A549 (cell line): ENCODE measurements at regions not wholly inside any gene's neighbourhood (a gene's known extent, or its start where the extent isn't known, plus 50 kb on each side); places are given as distances from the start of the nearest gene placed in this dataset.

Experiments
- ATAC-seq, 2 experiments: fragments of 200-7000 bp in 1 of 2; fragments of >200 bp in 1 of 2; cut with Nextera tagmentation in 1 of 2; cut with Tn5 transposase in 1 of 2; 3 replicates each; pipeline versions ENCODE4 v1.8.0 to v1.9.1; 2018 to 2020; ENCODE audit warnings: mild to moderate bottlenecking in 1 of 2, moderate library complexity in 1 of 2
- CTCF ChIA-PET: fragments of 300-600 bp; sonication (Branson Sonifier 250); formaldehyde crosslinking; extraction: SDS; loops from one replicate; lab custom pipeline; 2021; ENCODE audit warnings: antibody characterized with exemption, inconsistent platforms; lab: Yijun Ruan, JAX
- POLR2A ChIA-PET: fragments of 350-600 bp; formaldehyde crosslinking; extraction: SDS; loops from one replicate; lab custom pipeline; 2021; ENCODE audit warnings: antibody characterized with exemption, inconsistent platforms; lab: Yijun Ruan, JAX
- DNase-seq, 2 experiments: peaks; one replicate each; pipeline versions ENCODE4 v3.0.0 to v3.0.0-alpha.2; 2011 to 2016; ENCODE audit warnings: low read depth in 1 of 2, low spot score in 1 of 2
- FAIRE-seq: peaks from 2 replicates; lab custom pipeline; 2011; peaks lifted over from hg19 to GRCh38; lab: Jason Lieb, UNC
- H3K27ac ChIP-seq, 2 experiments: fragments of >200 bp; sonication (Bioruptor Twin); formaldehyde crosslinking; 3 replicates each; pipeline ENCODE4 v1.5.1; 2016 to 2017
- H3K4me1 ChIP-seq: fragments of >200 bp; sonication (Bioruptor Twin); formaldehyde crosslinking; 3 replicates; pipeline ENCODE4 v1.6.1; 2016
- H3K4me2 ChIP-seq: fragments of >200 bp; sonication (Bioruptor Twin); formaldehyde crosslinking; 3 replicates; pipeline ENCODE4 v1.6.1; 2016
- H3K4me3 ChIP-seq: fragments of >200 bp; sonication (Bioruptor Twin); formaldehyde crosslinking; 3 replicates; pipeline ENCODE4 v1.5.1; 2016
- H3K9me3 ChIP-seq: fragments of >200 bp; sonication (Bioruptor Twin); formaldehyde crosslinking; 3 replicates; pipeline ENCODE4 v1.6.1; 2016
- ATOH8 ChIP-seq: fragments of 250-450 bp; sonication (Bioruptor Pico); IDR thresholded peaks from 2 replicates; pipeline ENCODE4 v1.5.0; 2020; ENCODE audit warnings: low read depth, mild to moderate bottlenecking, moderate library complexity
- BCL3 ChIP-seq: fragments of >200 bp; sonication (Bioruptor Twin); formaldehyde crosslinking; IDR thresholded peaks from 3 replicates; pipeline ENCODE4 v1.6.1; 2016
- CBX2 ChIP-seq: fragments of 200-600 bp; sonication (generic); IDR thresholded peaks from 2 replicates; pipeline ENCODE4 v1.6.1; 2016; ENCODE audit warnings: low read depth, mild to moderate bottlenecking, borderline replicate concordance
- CBX8 ChIP-seq: fragments of 200-600 bp; sonication (generic); IDR thresholded peaks from 2 replicates; pipeline ENCODE4 v1.6.1; 2016
- CEBPB ChIP-seq, 2 experiments: fragments of >200 bp in 1 of 2; sonication (Bioruptor Twin) in 1 of 2; formaldehyde crosslinking in 1 of 2; IDR thresholded peaks; 2 replicates each; pipeline ENCODE4 v1.6.1; 2012 to 2016
- CHD4 ChIP-seq: fragments of 200-600 bp; sonication (generic); IDR thresholded peaks from 2 replicates; pipeline ENCODE4 v1.6.1; 2016; ENCODE audit warnings: antibody characterized with exemption, mild to moderate bottlenecking, borderline replicate concordance
- FOSB ChIP-seq: fragments of 250-450 bp; sonication (Bioruptor Pico); IDR thresholded peaks from 2 replicates; pipeline ENCODE4 v1.5.0; 2020; ENCODE audit warnings: mild to moderate bottlenecking, moderate library complexity
- FOSL2 ChIP-seq, 2 experiments: fragments of 450-650 bp in 1 of 2; fragments of >200 bp in 1 of 2; sonication (Bioruptor Twin) in 1 of 2; formaldehyde crosslinking; IDR thresholded peaks; 2 replicates each; pipeline versions ENCODE4 v1.5.0 to v1.6.1; 2016 to 2020; ENCODE audit warnings: mild to moderate bottlenecking in 1 of 2, moderate library complexity in 1 of 2
- FOXS1 ChIP-seq: fragments of 250-450 bp; sonication (Bioruptor Pico); IDR thresholded peaks from 2 replicates; pipeline ENCODE4 v1.5.0; 2020; ENCODE audit warnings: mild to moderate bottlenecking, moderate library complexity
- GATA3 ChIP-seq: IDR thresholded peaks from 2 replicates; pipeline ENCODE4 v1.6.1; 2012; ENCODE audit warnings: borderline replicate concordance
- HOXB13 ChIP-seq: fragments of 250-450 bp; sonication (Bioruptor Pico); IDR thresholded peaks from 2 replicates; pipeline ENCODE4 v1.5.0; 2020; ENCODE audit warnings: low read depth, mild to moderate bottlenecking, moderate library complexity
- HOXB5 ChIP-seq: fragments of 250-450 bp; sonication (Bioruptor Pico); IDR thresholded peaks from 2 replicates; pipeline ENCODE4 v1.5.0; 2020; ENCODE audit warnings: mild to moderate bottlenecking, moderate library complexity
- JUN ChIP-seq, 2 experiments: fragments of >200 bp; sonication (Bioruptor Twin); formaldehyde crosslinking; IDR thresholded peaks; 2 replicates in 1 of 2; 3 replicates in 1 of 2; pipeline ENCODE4 v1.6.1; 2016 to 2017
- JUNB ChIP-seq: fragments of >200 bp; sonication (Bioruptor Twin); formaldehyde crosslinking; IDR thresholded peaks from 2 replicates; pipeline ENCODE4 v1.6.1; 2016
- KDM1A ChIP-seq: fragments of 200-600 bp; sonication (generic); IDR thresholded peaks from 2 replicates; pipeline ENCODE4 v1.6.1; 2016; ENCODE audit warnings: low read depth, mild to moderate bottlenecking
- KDM5A ChIP-seq: fragments of 200-600 bp; sonication (generic); IDR thresholded peaks from 2 replicates; pipeline ENCODE4 v1.6.1; 2016; ENCODE audit warnings: antibody characterized with exemption, mild to moderate bottlenecking
- MAFK ChIP-seq: fragments of 450-650 bp; IDR thresholded peaks from 2 replicates; pipeline ENCODE4 v1.6.1; 2014; ENCODE audit not compliant: partially characterized antibody
- PHF8 ChIP-seq: fragments of 200-600 bp; sonication (generic); IDR thresholded peaks from 2 replicates; pipeline ENCODE4 v1.6.1; 2016; ENCODE audit warnings: low read depth, mild to moderate bottlenecking, antibody characterized with exemption, moderate library complexity, borderline replicate concordance
- POLR2A ChIP-seq: IDR thresholded peaks from 2 replicates; pipeline ENCODE4 v1.6.1; 2012; ENCODE audit warnings: mild to moderate bottlenecking, low read length
- POLR2AphosphoS2 ChIP-seq: conservative IDR thresholded peaks from 2 replicates; pipeline ENCODE4 v1.6.1; 2012; ENCODE audit warnings: low read length, improper control_type of control experiment, inconsistent platforms
- RAD21 ChIP-seq, 2 experiments: fragments of >200 bp in 1 of 2; sonication (Bioruptor Twin) in 1 of 2; formaldehyde crosslinking in 1 of 2; IDR thresholded peaks in 1 of 2; conservative IDR thresholded peaks in 1 of 2; 2 replicates in 1 of 2; 3 replicates in 1 of 2; pipeline ENCODE4 v1.6.1; 2012 to 2018; ENCODE audit warnings: inconsistent platforms in 1 of 2
- TFCP2L1 ChIP-seq: fragments of 250-450 bp; sonication (Bioruptor Pico); IDR thresholded peaks from 2 replicates; pipeline ENCODE4 v1.5.0; 2021; ENCODE audit warnings: mild to moderate bottlenecking
- TP53 ChIP-seq: fragments of 250-450 bp; sonication (Bioruptor Pico); IDR thresholded peaks from 2 replicates; pipeline ENCODE4 v1.5.0; 2021; ENCODE audit warnings: mild to moderate bottlenecking, moderate library complexity
- ZC3H11A ChIP-seq: fragments of 450-650 bp; IDR thresholded peaks from 2 replicates; pipeline ENCODE4 v1.6.1; 2014; ENCODE audit warnings: antibody characterized with exemption, mild to moderate bottlenecking
- ZSCAN20 ChIP-seq: fragments of 250-450 bp; sonication (Bioruptor Pico); IDR thresholded peaks from 2 replicates; pipeline ENCODE4 v1.8.0; 2022; ENCODE audit warnings: mild to moderate bottlenecking, moderate library complexity
- WGBS: methylation state at CpG from one replicate; pipeline ENCODE4 v1.1.6; 2017; ENCODE audit errors: missing lambda C conversion rate; 5-methylcytosine and 5-hydroxymethylcytosine counted together
- TF ChIP-seq, protein P1 (sequence below): IDR thresholded peaks from 2 replicates; pipeline ENCODE4 v1.6.1; 2012

GRCh38 chr17:69854225-69854780 is 220.7 kb upstream of the KCNJ16 start:
- H3K4me2 ChIP-seq, result no peak overlapping the region
- H3K4me3 ChIP-seq, result no peak overlapping the region
- TF ChIP-seq FOXS1 (CRISPR knock-in tag) (no peak), ZSCAN20 (CRISPR knock-in tag) (no peak), JUNB (no peak), BCL3 (no peak), HOXB13 (CRISPR knock-in tag) (no peak), TP53 (CRISPR knock-in tag) (no peak), CEBPB (IDR thresholded peaks at IDR 0.05) (no peak), MAFK (no peak)
- ChIA-PET CTCF (interaction anchor here (0.7 kb wide), 1 partner anchor 10 kb away, joined by 3 read pairs; no protein-coding TSS in a partner anchor), POLR2A (no interaction called here)
- no peak overlapping the region for H3K27ac ChIP-seq
- ATAC-seq (no peak), DNase-seq (no peak), FAIRE-seq (no peak)
- H3K9me3 ChIP-seq, result no peaks in the 10 kb centered on the region
- WGBS, result 70% methylated on average over 1 of the region's 1 CpG
- peaks cover 13% of the 10 kb centered on the region for H3K4me1 ChIP-seq

DNA sequence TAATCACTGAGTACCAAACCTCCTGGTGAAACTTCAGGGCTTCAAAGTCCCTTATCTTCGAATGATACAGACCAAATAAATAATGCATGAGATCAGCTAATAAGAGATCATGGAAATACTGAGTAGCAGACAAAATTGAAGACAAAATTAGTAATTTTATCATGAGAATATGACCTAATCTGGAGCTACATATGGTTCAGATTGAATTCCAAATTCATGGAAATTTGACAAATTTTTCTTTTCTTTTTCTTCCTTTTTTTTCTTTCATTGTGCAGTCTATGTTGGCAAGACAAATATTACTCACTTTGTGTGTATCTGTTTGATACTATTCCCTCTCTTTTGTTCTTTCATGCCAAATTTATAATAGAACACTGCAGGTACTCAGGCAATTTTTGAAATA is 218.1 kb upstream of the KCNJ16 start:
- ChIA-PET POLR2A (no interaction called here), CTCF (interaction anchor here (1.0 to 1.9 kb wide), 2 partner anchors 248 to 249 kb away, joined by 3 to 5 read pairs; no protein-coding TSS in a partner anchor)
- H3K27ac ChIP-seq, result peak overlapping the region; percentile 42 to 52; a peak in 4 of 6 replicates
- TF ChIP-seq TFCP2L1 (CRISPR knock-in tag), result no peak
- no peak for TF ChIP-seq POLR2AphosphoS2
- no peak for TF ChIP-seq KDM5A
- no peak for TF ChIP-seq ATOH8
- TF ChIP-seq CHD4, result no peak
- TF ChIP-seq KDM1A, result no peak
- no peak for TF ChIP-seq CBX8
- TF ChIP-seq JUN (IDR thresholded peaks at IDR 0.05), result no peak
- TF ChIP-seq JUNB, result no peak
- WGBS, result 26% methylated on average over 1 of the region's 1 CpG
- ATAC-seq (no peak), FAIRE-seq (no peak), DNase-seq (no peak)
- H3K4me1 ChIP-seq, result peaks cover 13% of the 10 kb centered on the region
- H3K9me3 ChIP-seq, result no peaks in the 10 kb centered on the region
- H3K4me3 ChIP-seq, result no peak overlapping the region
- peak overlapping the region; percentile 43 for H3K4me2 ChIP-seq

DNA sequence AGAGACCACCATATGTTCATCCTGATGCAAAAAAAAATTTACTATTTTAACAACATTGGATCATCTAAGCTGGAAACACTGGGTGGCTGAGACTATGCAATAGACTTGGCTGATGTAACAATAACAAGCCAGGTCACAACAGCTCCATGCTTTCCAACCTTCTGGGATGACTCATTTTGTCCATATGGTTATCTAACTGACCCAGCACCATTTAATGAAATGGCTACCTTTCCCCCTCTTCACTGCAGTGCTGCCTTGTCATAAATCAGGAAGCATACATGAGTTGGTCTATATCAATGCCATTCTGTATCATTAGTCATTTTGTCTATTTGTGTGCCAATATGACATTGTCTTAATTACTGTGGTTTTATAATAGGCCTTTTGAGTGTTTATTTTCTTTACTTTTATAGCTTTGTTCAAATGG is 217.6 kb upstream of the KCNJ16 start:
- Histone ChIP-seq H3K4me2 (peak overlapping the region; percentile 43), H3K4me1 (peaks cover 13% of the 10 kb centered on the region), H3K27ac (peak overlapping the region; percentile 42 to 52; a peak in 4 of 6 replicates), H3K4me3 (no peak overlapping the region), H3K9me3 (no peaks in the 10 kb centered on the region)
- ATAC-seq, result peak; percentile 71 to 96
- no peak for TF ChIP-seq GATA3
- no peak for TF ChIP-seq ZC3H11A
- TF ChIP-seq HOXB13 (CRISPR knock-in tag), result no peak
- TF ChIP-seq POLR2AphosphoS2, result no peak
- TF ChIP-seq POLR2A, result no peak
- TF ChIP-seq JUNB, result peak; percentile 43; the same call in 1 of the 2 replicates
- TF ChIP-seq RAD21 (conservative IDR thresholded peaks at IDR 0.05 in 1 of 2, IDR thresholded peaks at IDR 0.05 in 1 of 2), result no peak
- peak in 1 of 2 experiments; percentile 32; a peak in 1 of 4 replicates for TF ChIP-seq CEBPB (IDR thresholded peaks at IDR 0.05)
- TF ChIP-seq CBX2, result no peak
- TF ChIP-seq MAFK, result no peak
- TF ChIP-seq TFCP2L1 (CRISPR knock-in tag), result no peak
- TF ChIP-seq, protein P1, sequence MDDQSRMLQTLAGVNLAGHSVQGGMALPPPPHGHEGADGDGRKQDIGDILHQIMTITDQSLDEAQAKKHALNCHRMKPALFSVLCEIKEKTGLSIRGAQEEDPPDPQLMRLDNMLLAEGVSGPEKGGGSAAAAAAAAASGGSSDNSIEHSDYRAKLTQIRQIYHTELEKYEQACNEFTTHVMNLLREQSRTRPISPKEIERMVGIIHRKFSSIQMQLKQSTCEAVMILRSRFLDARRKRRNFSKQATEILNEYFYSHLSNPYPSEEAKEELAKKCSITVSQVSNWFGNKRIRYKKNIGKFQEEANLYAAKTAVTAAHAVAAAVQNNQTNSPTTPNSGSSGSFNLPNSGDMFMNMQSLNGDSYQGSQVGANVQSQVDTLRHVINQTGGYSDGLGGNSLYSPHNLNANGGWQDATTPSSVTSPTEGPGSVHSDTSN, result no peak
- TF ChIP-seq FOXS1 (CRISPR knock-in tag), result no peak
- no peak for TF ChIP-seq HOXB5
- no peak for TF ChIP-seq PHF8
- TF ChIP-seq FOSB (CRISPR knock-in tag), result no peak
- no peak for TF ChIP-seq FOSL2 (IDR thresholded peaks at IDR 0.05)
- peak; percentile 76 for TF ChIP-seq FOSL2 (CRISPR knock-in tag; IDR thresholded peaks at IDR 0.05)
- CTCF ChIA-PET, result interaction anchor here (1.0 to 1.9 kb wide), 2 partner anchors 248 to 250 kb away, joined by 3 to 5 read pairs; no protein-coding TSS in a partner anchor
- FAIRE-seq, result peak; percentile 7
- POLR2A ChIA-PET, result no interaction called here
- DNase-seq, result peak in 1 of 2 experiments; percentile 59
